NCI-H345 treated with DMSO at 0.1 percent for 48 hours (cell line): ENCODE measurements at regions not wholly inside any gene's neighbourhood (a gene's known extent, or its start where the extent isn't known, plus 50 kb on each side); places are given as distances from the start of the nearest gene placed in this dataset.
"Not testable (repeated sequence)": the region's sequence is repeated elsewhere in the genome, so short reads cannot be mapped to it uniquely, and the experiment has no call there.

Experiments used
- DNase-seq: peaks from one replicate; lab custom pipeline; 2025; ENCODE audit not compliant: unreplicated experiment; lab: John Stamatoyannopoulos, UW

GRCh38 chr4:138338840-138339239, 96.7 kb upstream of the SLC7A11 start:
- DNase-seq, result no peak

- not testable (repeated sequence) for DNase-seq
Observed at GRCh38 chr4:138338222-138338621, 96.1 kb upstream of the SLC7A11 start.

- DNase-seq, result no peak
Observed at GRCh38 chr4:138334346-138335016, 92.3 kb upstream of the SLC7A11 start.

- not testable (repeated sequence) for DNase-seq
Observed at GRCh38 chr4:138332415-138332814, 90.3 kb upstream of the SLC7A11 start.

GRCh38 chr4:138330531-138330930, 88.4 kb upstream of the SLC7A11 start:
- no peak for DNase-seq

- no peak for DNase-seq
Observed at GRCh38 chr4:138329506-138330070, 87.4 kb upstream of the SLC7A11 start.

- DNase-seq, result no peak
Observed at GRCh38 chr4:138327338-138327737, 85.2 kb upstream of the SLC7A11 start.

GRCh38 chr4:138320831-138321230, 78.7 kb upstream of the SLC7A11 start:
- DNase-seq, result no peak

GRCh38 chr4:138320030-138320429, 77.9 kb upstream of the SLC7A11 start:
- DNase-seq, result no peak

- DNase-seq, result no peak
Observed at GRCh38 chr4:138317175-138317748, 75.1 kb upstream of the SLC7A11 start.

- DNase-seq, result no peak
Observed at GRCh38 chr4:138312536-138312911, 70.4 kb upstream of the SLC7A11 start.

GRCh38 chr4:138311771-138312535, 69.8 kb upstream of the SLC7A11 start:
- no peak for DNase-seq

GRCh38 chr4:138310991-138311390, 68.8 kb upstream of the SLC7A11 start:
- DNase-seq, result no peak

- no peak for DNase-seq
Observed at GRCh38 chr4:138310498-138310897, 68.3 kb upstream of the SLC7A11 start.

GRCh38 chr4:138308356-138308755, 66.2 kb upstream of the SLC7A11 start:
- no peak for DNase-seq

- no peak for DNase-seq
Observed at GRCh38 chr4:138307319-138307718, 65.2 kb upstream of the SLC7A11 start.

GRCh38 chr4:138305050-138305449, 62.9 kb upstream of the SLC7A11 start:
- no peak for DNase-seq

- DNase-seq, result no peak
Observed at GRCh38 chr4:138301536-138301935, 59.4 kb upstream of the SLC7A11 start.

GRCh38 chr4:138300616-138301015, 58.5 kb upstream of the SLC7A11 start:
- DNase-seq, result no peak

GRCh38 chr4:138299881-138300280, 57.7 kb upstream of the SLC7A11 start:
- DNase-seq, result no peak

GRCh38 chr4:138298866-138299265, 56.7 kb upstream of the SLC7A11 start:
- no peak for DNase-seq

- DNase-seq, result no peak
Observed at GRCh38 chr4:138298431-138298830, 56.3 kb upstream of the SLC7A11 start.
